Vagina (tissue), 2 donors: ENCODE measurements at regions not wholly inside any gene's neighbourhood (a gene's known extent, or its start where the extent isn't known, plus 50 kb on each side); places are given as distances from the start of the nearest gene placed in this dataset.

ENCODE experiments used
- DNase-seq, 2 donors: peaks; one replicate each; pipeline ENCODE4 v3.0.0-alpha.2; 2017; ENCODE audit errors: extremely low spot score in 2 of 2
- H3K27ac ChIP-seq: fragments of 200-600 bp; sonication (generic); one replicate; pipeline ENCODE4 v1.5.1; 2019
- H3K27me3 ChIP-seq: fragments of 200-600 bp; sonication (generic); one replicate; pipeline ENCODE4 v1.5.1; 2019
- H3K36me3 ChIP-seq, 2 donors: fragments of 200-600 bp; sonication (generic); one replicate each; pipeline ENCODE4 v1.5.1; 2017 to 2019
- H3K4me1 ChIP-seq: fragments of 200-600 bp; sonication (generic); one replicate; pipeline ENCODE4 v1.5.1; 2019
- H3K4me3 ChIP-seq, 2 donors: fragments of 200-600 bp; sonication (generic); 1 replicate in 1 of 2; 2 replicates in 1 of 2; pipeline ENCODE4 v1.5.1; 2016 to 2019
- H3K9me3 ChIP-seq: fragments of 200-600 bp; sonication (generic); one replicate; pipeline ENCODE4 v1.5.1; 2019
- CTCF ChIP-seq, 3 experiments: fragments of 450-650 bp in 2 of 3; fragments of 200-600 bp in 1 of 3; sonication (generic) in 1 of 3; IDR thresholded peaks; one replicate each; pipeline ENCODE4 v1.5.1; 2017 to 2019; ENCODE audit warnings: antibody characterized with exemption in 3 of 3, mild to moderate bottlenecking in 2 of 3, moderate library complexity in 2 of 3
- POLR2A ChIP-seq, 2 donors: fragments of 450-650 bp; IDR thresholded peaks; one replicate each; pipeline ENCODE4 v1.6.1; 2017; ENCODE audit warnings: antibody characterized with exemption in 2 of 2, mild to moderate bottlenecking in 2 of 2, moderate library complexity in 2 of 2
- POLR2AphosphoS5 ChIP-seq, 2 donors: sonication (generic); formaldehyde crosslinking; IDR thresholded peaks; one replicate each; pipeline ENCODE4 v1.9.0; 2017; ENCODE audit warnings: antibody characterized with exemption in 2 of 2, mild to moderate bottlenecking in 2 of 2, low read depth in 1 of 2; ENCODE audit not compliant: insufficient read depth in 1 of 2
- intact Hi-C: fragments of 100-400 bp; cut with DNase I; formaldehyde crosslinking; loops from one replicate; pipeline ENCODE4 v1.15.1; 2023

GRCh38 chr13:111415246-111415645 lies 94.8 kb downstream of the TEX29 start:
- intact Hi-C loops = no loop called here
- H3K27me3 ChIP-seq = no peaks in the 10 kb centered on the region

GRCh38 chr13:111415765-111416164 lies 95.3 kb downstream of the TEX29 start:
- no peaks in the 10 kb centered on the region for H3K36me3 ChIP-seq
- H3K27me3 ChIP-seq = no peaks in the 10 kb centered on the region
- TF ChIP-seq POLR2AphosphoS5 (IDR thresholded peaks at IDR 0.05; ENCODE audit: insufficient read depth in 1 of 2, low read depth in 1 of 2) (no peak), CTCF (IDR thresholded peaks at IDR 0.05) (no peak), POLR2A (IDR thresholded peaks at IDR 0.05) (no peak)
- intact Hi-C loops = no loop called here
- H3K27ac ChIP-seq = no peak overlapping the region
- no peaks in the 10 kb centered on the region for H3K4me1 ChIP-seq
- H3K4me3 ChIP-seq = no peak overlapping the region
- no peak for DNase-seq
- no peaks in the 10 kb centered on the region for H3K9me3 ChIP-seq

More at GRCh38 chr13:111415246-111415645, 94.8 kb downstream of the TEX29 start:
- H3K9me3 ChIP-seq = no peaks in the 10 kb centered on the region
- H3K36me3 ChIP-seq = no peaks in the 10 kb centered on the region
- no peaks in the 10 kb centered on the region for H3K4me1 ChIP-seq
- H3K4me3 ChIP-seq = no peak overlapping the region
- H3K27ac ChIP-seq = no peak overlapping the region
- no peak for DNase-seq
- TF ChIP-seq POLR2AphosphoS5 (IDR thresholded peaks at IDR 0.05; ENCODE audit: insufficient read depth in 1 of 2, low read depth in 1 of 2) = no peak
- TF ChIP-seq CTCF (IDR thresholded peaks at IDR 0.05) = no peak
- no peak for TF ChIP-seq POLR2A (IDR thresholded peaks at IDR 0.05)

GRCh38 chr13:111418101-111418500 lies 97.7 kb downstream of the TEX29 start:
- Histone ChIP-seq H3K9me3 (no peaks in the 10 kb centered on the region), H3K4me3 (no peak overlapping the region), H3K36me3 (no peaks in the 10 kb centered on the region), H3K4me1 (no peaks in the 10 kb centered on the region), H3K27me3 (no peaks in the 10 kb centered on the region), H3K27ac (no peak overlapping the region)
- TF ChIP-seq CTCF (IDR thresholded peaks at IDR 0.05) (no peak), POLR2A (IDR thresholded peaks at IDR 0.05) (no peak), POLR2AphosphoS5 (IDR thresholded peaks at IDR 0.05; ENCODE audit: insufficient read depth in 1 of 2, low read depth in 1 of 2) (no peak)
- intact Hi-C loops = no loop called here
- no peak for DNase-seq

GRCh38 chr13:111420113-111420876 lies 99.9 kb downstream of the TEX29 start:
- H3K27me3 ChIP-seq = no peaks in the 10 kb centered on the region
- H3K9me3 ChIP-seq = no peaks in the 10 kb centered on the region
- TF ChIP-seq POLR2A (IDR thresholded peaks at IDR 0.05) (no peak), CTCF (IDR thresholded peaks at IDR 0.05) (no peak), POLR2AphosphoS5 (IDR thresholded peaks at IDR 0.05; ENCODE audit: insufficient read depth in 1 of 2, low read depth in 1 of 2) (no peak)
- H3K27ac ChIP-seq = no peak overlapping the region
- no peak for DNase-seq
- no peak overlapping the region for H3K4me3 ChIP-seq
- no peaks in the 10 kb centered on the region for H3K36me3 ChIP-seq
- no peaks in the 10 kb centered on the region for H3K4me1 ChIP-seq
- intact Hi-C loops = no loop called here

GRCh38 chr13:111421216-111421615 lies 100.8 kb downstream of the TEX29 start:
- Histone ChIP-seq H3K36me3 (no peaks in the 10 kb centered on the region), H3K9me3 (no peaks in the 10 kb centered on the region), H3K4me3 (no peak overlapping the region), H3K27ac (no peak overlapping the region), H3K27me3 (no peaks in the 10 kb centered on the region), H3K4me1 (no peaks in the 10 kb centered on the region)
- no peak for TF ChIP-seq POLR2AphosphoS5 (IDR thresholded peaks at IDR 0.05; ENCODE audit: insufficient read depth in 1 of 2, low read depth in 1 of 2)
- TF ChIP-seq CTCF (IDR thresholded peaks at IDR 0.05) = no peak
- TF ChIP-seq POLR2A (IDR thresholded peaks at IDR 0.05) = no peak
- intact Hi-C loops = no loop called here
- no peak for DNase-seq
